Calu3 (cell line): ENCODE measurements at regions not wholly inside any gene's neighbourhood (a gene's known extent, or its start where the extent isn't known, plus 50 kb on each side); places are given as distances from the start of the nearest gene placed in this dataset.
A peak's percentile ranks its signal among the peaks of the same experiment; 100 is the strongest.

Source experiments
- BruUV-seq: library from RNA; stranded (reverse); fragments of 400-500 nt; replicated peaks from 2 replicates; lab custom pipeline; 2021; lab: Mats Ljungman, UMichigan
- CTCF ChIA-PET: fragments of 300-600 bp; sonication (Branson Sonifier 250); formaldehyde crosslinking; loops from one replicate; lab custom pipeline; 2022; ENCODE audit warnings: antibody characterized with exemption; lab: Charles Lee
- DNase-seq: peaks from one replicate; pipeline ENCODE4 v3.0.0; 2022
- H3K27ac Mint-ChIP-seq: one replicate; pipeline ENCODE4 v1.8.0; 2022; ENCODE audit warnings: mixed read lengths; ENCODE audit not compliant: unreplicated experiment
- H3K27me3 Mint-ChIP-seq: one replicate; pipeline ENCODE4 v1.8.0; 2022; ENCODE audit warnings: mixed read lengths; ENCODE audit not compliant: unreplicated experiment
- H3K36me3 Mint-ChIP-seq: one replicate; pipeline ENCODE4 v1.8.0; 2022; ENCODE audit warnings: mild to moderate bottlenecking, moderate library complexity, mixed read lengths; ENCODE audit not compliant: insufficient read depth, unreplicated experiment
- H3K4me1 Mint-ChIP-seq: one replicate; pipeline ENCODE4 v1.8.0; 2022; ENCODE audit warnings: mild to moderate bottlenecking, low read depth, mixed read lengths; ENCODE audit not compliant: unreplicated experiment
- H3K4me3 Mint-ChIP-seq: one replicate; pipeline ENCODE4 v1.8.0; 2022; ENCODE audit warnings: mild to moderate bottlenecking, low read depth, moderate library complexity, mixed read lengths; ENCODE audit not compliant: unreplicated experiment
- H3K9me3 Mint-ChIP-seq: one replicate; pipeline ENCODE4 v1.8.0; 2022; ENCODE audit warnings: low read depth, mixed read lengths; ENCODE audit not compliant: unreplicated experiment
- intact Hi-C: fragments of 100-400 bp; cut with micrococcal nuclease; formaldehyde crosslinking; loops from one replicate; pipeline ENCODE4 v1.10.0; 2022; ENCODE audit not compliant: unreplicated experiment
- TF ChIP-seq, protein P1 (sequence below): fragments of 200-600 bp; IDR thresholded peaks from one replicate; pipeline ENCODE4 v1.8.0; 2022; ENCODE audit warnings: antibody characterized with exemption; ENCODE audit not compliant: unreplicated experiment

DNA sequence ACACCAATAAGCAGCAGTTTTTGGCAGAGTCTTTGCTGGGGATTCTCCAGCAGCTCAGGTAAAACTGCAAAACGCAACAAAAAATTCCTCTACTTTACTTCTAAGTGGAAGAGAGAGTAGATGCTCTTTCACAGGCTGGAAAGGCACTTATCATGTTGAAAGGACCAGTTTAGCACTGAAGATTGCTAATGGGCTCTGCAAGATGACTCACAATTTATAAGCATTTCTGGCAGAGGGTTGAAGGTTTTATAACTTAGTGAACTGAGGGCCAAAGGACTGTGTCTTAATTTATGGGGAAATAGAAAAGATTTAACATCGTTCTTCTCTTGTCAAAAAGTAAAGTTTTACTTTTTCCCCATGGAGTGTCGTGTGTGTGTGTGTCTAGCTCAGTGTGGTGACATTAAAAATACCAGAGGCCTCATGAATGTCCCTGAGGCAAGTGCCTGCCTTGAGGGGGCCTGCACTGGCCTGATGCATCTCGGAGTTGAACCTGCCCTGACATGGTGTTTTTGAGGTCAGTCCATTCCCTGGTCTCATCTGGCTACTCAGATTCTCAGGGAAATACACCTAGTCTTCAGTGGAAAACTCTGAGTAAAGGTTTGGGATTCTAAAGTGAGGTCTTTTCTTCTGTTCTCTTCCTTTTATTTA lies 1092.0 kb downstream of the NAALADL2 start:
- H3K27me3 Mint-ChIP-seq, result no peaks in the 10 kb centered on the region
- no peak overlapping the region for H3K27ac Mint-ChIP-seq
- H3K9me3 Mint-ChIP-seq, result peaks cover 3% of the 10 kb centered on the region
- BruUV-seq, result no TSS peak
- no peak overlapping the region for H3K4me3 Mint-ChIP-seq
- no peaks in the 10 kb centered on the region for H3K36me3 Mint-ChIP-seq
- intact Hi-C loops, result loop anchor here (10.0 kb wide), 1 partner anchor 714 kb away; no protein-coding TSS in a partner anchor
- no peak for DNase-seq
- TF ChIP-seq, protein P1, sequence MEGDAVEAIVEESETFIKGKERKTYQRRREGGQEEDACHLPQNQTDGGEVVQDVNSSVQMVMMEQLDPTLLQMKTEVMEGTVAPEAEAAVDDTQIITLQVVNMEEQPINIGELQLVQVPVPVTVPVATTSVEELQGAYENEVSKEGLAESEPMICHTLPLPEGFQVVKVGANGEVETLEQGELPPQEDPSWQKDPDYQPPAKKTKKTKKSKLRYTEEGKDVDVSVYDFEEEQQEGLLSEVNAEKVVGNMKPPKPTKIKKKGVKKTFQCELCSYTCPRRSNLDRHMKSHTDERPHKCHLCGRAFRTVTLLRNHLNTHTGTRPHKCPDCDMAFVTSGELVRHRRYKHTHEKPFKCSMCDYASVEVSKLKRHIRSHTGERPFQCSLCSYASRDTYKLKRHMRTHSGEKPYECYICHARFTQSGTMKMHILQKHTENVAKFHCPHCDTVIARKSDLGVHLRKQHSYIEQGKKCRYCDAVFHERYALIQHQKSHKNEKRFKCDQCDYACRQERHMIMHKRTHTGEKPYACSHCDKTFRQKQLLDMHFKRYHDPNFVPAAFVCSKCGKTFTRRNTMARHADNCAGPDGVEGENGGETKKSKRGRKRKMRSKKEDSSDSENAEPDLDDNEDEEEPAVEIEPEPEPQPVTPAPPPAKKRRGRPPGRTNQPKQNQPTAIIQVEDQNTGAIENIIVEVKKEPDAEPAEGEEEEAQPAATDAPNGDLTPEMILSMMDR, result no peak
- H3K4me1 Mint-ChIP-seq, result no peaks in the 10 kb centered on the region
- CTCF ChIA-PET, result no interaction called here

DNA sequence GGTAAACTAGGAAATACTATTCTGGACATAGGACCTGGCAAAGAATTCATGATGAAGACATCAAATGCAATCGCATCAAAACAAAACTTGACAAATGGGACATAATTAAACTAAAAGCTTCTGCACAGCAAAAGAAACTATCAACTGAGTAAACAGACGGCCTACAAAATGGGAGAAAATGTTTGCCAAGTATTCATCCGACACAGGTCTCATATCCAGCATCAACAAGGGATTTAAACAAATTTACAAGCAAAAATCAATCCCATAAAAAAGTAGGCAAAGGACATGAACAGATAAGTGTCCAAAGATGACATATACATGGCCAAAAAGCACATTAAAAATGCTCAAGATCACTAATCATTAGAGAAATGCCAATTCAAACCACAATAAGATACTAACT lies 1088.9 kb downstream of the NAALADL2 start:
- no peak overlapping the region for H3K27ac Mint-ChIP-seq
- H3K27me3 Mint-ChIP-seq, result no peaks in the 10 kb centered on the region
- no peaks in the 10 kb centered on the region for H3K36me3 Mint-ChIP-seq
- H3K4me3 Mint-ChIP-seq, result no peak overlapping the region
- intact Hi-C loops, result loop anchor here (10.0 kb wide), 1 partner anchor 1553 kb away; no protein-coding TSS in a partner anchor
- TF ChIP-seq, protein P1, result no peak
- H3K4me1 Mint-ChIP-seq, result no peaks in the 10 kb centered on the region
- CTCF ChIA-PET, result no interaction called here
- H3K9me3 Mint-ChIP-seq, result peaks cover 10% of the 10 kb centered on the region
- DNase-seq, result no peak
- BruUV-seq, result no TSS peak

DNA sequence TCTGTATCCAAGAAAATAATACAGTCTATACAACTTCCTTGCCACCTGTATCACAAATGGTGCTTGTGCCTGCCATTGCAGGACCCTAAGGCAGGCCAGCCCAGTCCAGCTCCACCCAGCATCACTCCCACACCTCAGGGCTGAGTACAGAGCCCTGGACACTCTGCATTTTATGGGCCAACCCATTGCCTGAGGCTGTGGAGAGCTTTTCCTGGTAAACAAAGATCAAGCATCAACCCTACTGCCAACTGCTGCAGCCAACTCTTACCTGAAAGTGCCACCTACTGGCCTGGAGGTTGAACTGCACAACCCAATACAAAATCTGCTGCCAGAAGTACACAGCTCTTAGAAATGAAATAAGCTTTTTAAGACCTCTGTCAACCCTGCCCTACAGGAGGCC lies 1082.2 kb downstream of the NAALADL2 start:
- peak; percentile 56 for DNase-seq
- no peak overlapping the region for H3K4me3 Mint-ChIP-seq
- intact Hi-C loops, result loop anchor here (1.0 to 10.0 kb wide), 4 partner anchors 519 to 1547 kb away; no protein-coding TSS in a partner anchor
- H3K36me3 Mint-ChIP-seq, result no peaks in the 10 kb centered on the region
- TF ChIP-seq, protein P1, result peak; percentile 84
- no TSS peak for BruUV-seq
- peaks cover 9% of the 10 kb centered on the region for H3K4me1 Mint-ChIP-seq
- peaks cover 13% of the 10 kb centered on the region for H3K9me3 Mint-ChIP-seq
- CTCF ChIA-PET, result interaction anchor here (1.1 to 1.6 kb wide), 2 partner anchors 489 to 1079 kb away, joined by 5 to 6 read pairs; no protein-coding TSS in a partner anchor
- H3K27me3 Mint-ChIP-seq, result no peaks in the 10 kb centered on the region
- H3K27ac Mint-ChIP-seq, result no peak overlapping the region

DNA sequence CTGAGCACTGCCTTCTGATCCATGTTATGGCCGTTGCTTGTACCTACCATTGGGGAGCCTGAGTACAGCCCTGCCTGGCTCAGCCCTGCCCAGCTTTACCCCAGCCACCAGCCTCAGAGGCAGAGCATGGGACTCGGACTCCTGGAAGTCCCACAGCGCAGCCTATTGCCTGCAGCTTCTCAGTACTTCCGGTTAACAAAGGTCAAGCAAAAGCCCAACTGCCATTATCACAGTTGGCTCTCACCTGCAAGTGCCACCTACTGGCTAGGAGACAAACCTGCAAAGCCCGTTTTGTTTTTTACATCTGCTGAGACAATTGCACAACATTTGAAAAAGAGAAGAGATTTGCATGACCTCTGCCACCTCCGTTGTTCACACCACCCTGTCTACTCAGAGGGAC lies 1081.7 kb downstream of the NAALADL2 start:
- peak; percentile 11 for DNase-seq
- H3K36me3 Mint-ChIP-seq, result no peaks in the 10 kb centered on the region
- no peak overlapping the region for H3K27ac Mint-ChIP-seq
- intact Hi-C loops, result loop anchor here (1.0 to 10.0 kb wide), 4 partner anchors 518 to 1546 kb away; no protein-coding TSS in a partner anchor
- H3K27me3 Mint-ChIP-seq, result no peaks in the 10 kb centered on the region
- H3K9me3 Mint-ChIP-seq, result peaks cover 11% of the 10 kb centered on the region
- CTCF ChIA-PET, result interaction anchor here (0.6 to 1.6 kb wide), 3 partner anchors 489 to 1078 kb away, joined by 5 to 6 read pairs (median 5); no protein-coding TSS in a partner anchor
- H3K4me1 Mint-ChIP-seq, result peaks cover 9% of the 10 kb centered on the region
- no TSS peak for BruUV-seq
- TF ChIP-seq, protein P1, result no peak
- no peak overlapping the region for H3K4me3 Mint-ChIP-seq
